ENCODE measurements at regions not wholly inside any gene's neighbourhood (a gene's known extent, or its start where the extent isn't known, plus 50 kb on each side); places are given as distances from the start of the nearest gene placed in this dataset.
"Not testable (repeated sequence)": the region's sequence is repeated elsewhere in the genome, so short reads cannot be mapped to it uniquely, and the experiment has no call there.

DNA sequence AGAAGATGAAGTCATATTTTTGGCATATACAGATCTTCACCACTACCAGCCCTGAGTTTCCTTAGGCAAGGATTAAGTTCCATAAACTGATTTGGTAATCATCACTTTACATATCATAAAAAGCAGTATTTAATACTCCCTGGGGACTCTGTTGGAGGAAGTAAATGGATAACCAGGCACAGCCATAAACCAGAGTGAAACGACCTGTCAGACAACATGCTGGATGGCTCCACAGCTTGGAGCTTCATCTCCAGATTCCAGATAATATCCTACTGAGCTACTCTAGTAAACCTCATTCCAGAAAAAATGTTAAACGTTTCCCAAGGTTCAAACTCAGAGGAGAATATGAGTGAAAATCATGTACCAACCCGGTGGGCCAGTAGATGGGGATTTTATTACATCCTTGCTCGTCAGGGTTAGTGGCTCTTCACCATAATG lies 109.2 kb downstream of the BASP1 start:
- DNase-seq (ENCODE audit: low read depth), result no peak

- DNase-seq (ENCODE audit: low read depth), result no peak
Observed at GRCh38 chr5:17327048-17327625, 109.7 kb downstream of the BASP1 start.

DNA sequence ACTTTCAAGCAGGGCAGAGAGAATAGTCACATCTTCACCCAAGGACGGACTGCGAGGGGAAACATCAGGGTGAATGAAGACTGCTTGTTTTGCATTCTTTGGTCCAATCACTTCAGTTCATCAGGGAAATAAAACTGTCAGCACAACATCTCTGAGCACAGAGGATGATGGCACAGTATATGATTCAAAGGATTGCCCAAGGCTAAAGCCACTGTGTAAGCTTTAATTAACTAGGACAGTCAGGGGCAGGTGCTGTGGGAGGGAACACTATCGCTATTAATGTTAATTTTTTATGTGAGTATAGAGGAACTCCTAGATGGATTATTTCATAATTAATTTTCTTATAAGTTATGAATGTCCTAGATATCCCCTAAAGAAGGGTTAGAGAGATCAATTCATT lies 112.1 kb downstream of the BASP1 start:
- no peak for DNase-seq (ENCODE audit: low read depth)

GRCh38 chr5:17330386-17330785 lies 113.0 kb downstream of the BASP1 start:
- DNase-seq (ENCODE audit: low read depth), result no peak

DNA sequence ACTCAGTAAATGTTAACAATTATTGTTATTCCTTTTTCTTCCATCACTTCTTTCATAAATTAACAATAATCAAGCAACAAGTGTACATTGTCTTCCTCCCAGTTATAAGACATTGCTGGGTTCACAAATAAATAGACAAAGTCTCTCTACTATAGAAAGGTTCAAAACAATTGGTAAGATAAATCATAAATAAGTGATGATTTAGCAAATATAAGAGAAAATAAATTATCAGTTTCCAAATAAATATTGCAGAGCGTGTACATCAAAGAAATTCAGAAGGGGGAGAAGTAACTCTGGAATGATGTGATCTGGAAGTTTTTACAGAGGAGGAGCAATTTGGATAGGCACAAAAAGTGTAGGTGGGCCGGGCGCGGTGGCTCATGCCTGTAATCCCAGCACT lies 114.2 kb downstream of the BASP1 start:
- DNase-seq (ENCODE audit: low read depth), result no peak

- no peak for DNase-seq (ENCODE audit: low read depth)
Observed at GRCh38 chr5:17333755-17334154, 116.3 kb downstream of the BASP1 start.

GRCh38 chr5:17336054-17336453 lies 118.6 kb downstream of the BASP1 start:
- DNase-seq (ENCODE audit: low read depth), result no peak

DNA sequence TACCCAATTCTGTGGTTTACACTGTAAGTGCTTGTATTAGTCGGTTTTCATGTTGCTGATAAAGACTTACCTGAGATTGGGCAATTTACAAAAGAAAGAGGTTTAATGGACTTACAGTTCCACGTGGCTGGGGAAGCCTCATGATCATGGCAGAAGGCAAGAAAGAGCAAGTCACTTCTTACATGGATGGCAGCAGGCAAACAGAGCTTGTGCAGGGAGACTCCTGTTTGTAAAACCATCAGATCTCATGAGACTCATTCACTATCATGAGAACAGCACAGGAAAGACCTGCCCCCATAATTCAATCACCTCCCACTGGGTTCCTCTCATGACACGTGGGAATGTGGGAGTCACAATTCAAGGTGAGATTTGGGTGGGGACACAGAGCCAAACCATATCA lies 119.3 kb downstream of the BASP1 start:
- DNase-seq (ENCODE audit: low read depth), result not testable (repeated sequence)

- no peak for DNase-seq (ENCODE audit: low read depth)
Observed at GRCh38 chr5:17339841-17340240, 122.4 kb downstream of the BASP1 start.

DNA sequence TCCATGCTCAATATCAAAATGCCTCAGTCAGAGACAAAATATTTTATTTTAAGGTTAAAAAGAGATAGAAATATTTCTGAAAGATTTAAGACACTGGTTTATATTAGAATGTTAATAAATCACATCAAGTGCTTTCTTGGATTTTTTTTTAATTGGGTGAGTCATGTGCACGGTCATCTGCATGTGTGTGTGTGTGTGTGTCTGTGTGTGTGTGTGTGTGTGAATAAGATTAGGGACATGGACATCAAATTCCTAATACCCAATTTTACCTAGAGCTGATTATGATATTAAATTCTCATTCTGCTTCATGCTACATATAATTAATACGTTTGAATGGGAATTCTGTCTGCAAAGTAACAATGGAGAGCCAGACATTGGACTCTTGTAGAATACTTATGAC lies 122.9 kb downstream of the BASP1 start:
- DNase-seq (ENCODE audit: low read depth), result no peak

DNA sequence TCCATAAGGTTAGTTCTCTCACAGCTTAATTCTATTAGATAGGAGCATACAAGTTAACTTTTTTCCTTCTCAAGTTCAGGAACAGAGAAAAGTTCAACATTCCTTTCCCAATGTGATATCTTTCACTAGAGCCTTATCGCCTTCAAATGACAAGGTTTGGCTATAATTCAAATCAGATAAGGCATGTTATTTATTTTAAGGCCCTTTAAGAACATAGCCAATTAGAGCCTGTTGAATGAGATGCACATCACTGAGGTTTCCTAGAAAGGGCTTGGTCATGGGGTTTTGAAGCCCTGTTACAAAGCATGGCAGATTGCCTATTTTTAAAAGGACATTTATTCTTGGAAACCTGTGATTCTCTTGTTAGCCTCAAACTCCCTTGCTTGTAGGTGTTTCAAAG lies 123.4 kb downstream of the BASP1 start:
- no peak for DNase-seq (ENCODE audit: low read depth)

GRCh38 chr5:17343675-17344074 lies 126.2 kb downstream of the BASP1 start:
- DNase-seq (ENCODE audit: low read depth), result peak; percentile 76

DNA sequence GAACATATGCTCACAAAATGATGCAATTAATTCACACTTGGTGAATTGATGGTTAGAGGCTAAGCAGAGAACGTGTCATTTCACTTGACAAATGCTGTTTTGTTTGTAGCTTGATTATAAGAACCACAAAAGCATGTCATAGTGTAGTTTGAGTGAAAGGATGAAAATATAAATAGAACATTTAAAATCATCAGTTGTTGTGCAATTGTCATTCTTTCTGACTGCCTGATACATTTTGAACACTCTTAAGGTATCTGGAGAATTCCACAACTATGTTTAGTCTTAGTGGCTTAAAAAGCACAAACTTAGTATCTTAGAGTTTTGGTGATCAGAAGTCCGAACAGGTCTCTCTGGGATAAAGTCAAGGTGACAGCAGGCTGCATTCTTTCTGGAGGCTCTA lies 129.4 kb downstream of the BASP1 start:
- DNase-seq (ENCODE audit: low read depth), result no peak

DNA sequence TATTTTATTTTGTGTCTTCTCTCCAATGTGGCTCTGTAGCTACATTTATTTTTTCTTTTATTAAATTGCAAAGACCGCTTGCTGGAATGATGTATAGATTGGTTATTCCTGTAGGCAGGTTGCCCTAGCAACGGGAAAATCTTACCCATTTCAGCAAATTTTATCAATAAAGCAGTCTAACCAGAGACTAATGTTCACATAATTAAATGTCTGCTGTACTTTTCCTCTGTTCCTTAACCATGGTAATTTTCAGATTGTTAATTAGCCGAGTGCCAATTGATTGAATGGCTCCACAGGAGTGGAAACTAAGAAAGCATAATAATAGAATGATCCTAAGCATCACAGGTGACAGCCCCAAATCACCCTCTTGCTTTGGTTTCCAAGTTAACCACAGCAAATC lies 134.8 kb downstream of the BASP1 start:
- no peak for DNase-seq (ENCODE audit: low read depth)

DNA sequence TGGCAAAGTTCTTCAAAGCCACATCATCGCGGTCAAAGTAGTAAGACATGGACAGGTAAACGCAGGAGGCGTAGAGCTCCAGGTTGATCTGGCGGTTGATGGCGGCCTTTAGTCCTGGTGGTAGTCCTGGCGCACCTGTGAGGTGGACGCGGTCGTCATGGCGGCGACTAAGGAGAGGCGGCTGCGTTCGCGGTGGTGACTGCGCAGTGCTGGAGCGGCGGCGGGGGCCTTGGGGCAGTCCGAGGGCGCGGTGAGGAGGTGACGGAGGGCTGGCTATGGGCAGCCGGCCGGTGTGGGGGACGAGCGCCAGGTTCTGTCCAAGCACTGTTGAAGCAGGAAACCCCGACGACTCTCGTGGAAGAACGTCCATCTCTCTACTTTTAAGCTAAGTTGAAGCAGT lies 136.8 kb downstream of the BASP1 start:
- no peak for DNase-seq (ENCODE audit: low read depth)

GRCh38 chr5:17355586-17356346 lies 138.3 kb downstream of the BASP1 start:
- DNase-seq (ENCODE audit: low read depth), result peak; percentile 23

GRCh38 chr5:17356551-17356950 lies 139.1 kb downstream of the BASP1 start:
- no peak for DNase-seq (ENCODE audit: low read depth)

DNA sequence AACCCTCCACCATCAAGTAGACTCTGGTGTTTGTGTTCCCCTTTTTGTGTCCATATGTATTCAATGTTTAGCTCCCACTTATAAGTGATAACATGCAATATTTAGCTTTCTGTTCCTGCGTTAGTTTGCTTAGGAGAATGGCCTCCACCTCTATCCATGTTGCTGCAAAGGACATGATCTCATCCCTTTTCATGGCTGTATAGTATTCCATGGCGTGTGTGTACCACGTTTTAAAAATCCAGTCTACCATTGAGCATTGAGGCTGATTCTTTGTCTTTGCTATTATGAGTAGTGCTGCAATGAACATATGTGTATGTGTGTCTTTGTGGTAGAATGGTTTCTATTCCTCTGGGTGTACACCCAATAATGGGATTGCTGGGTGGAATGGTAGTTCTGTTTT lies 140.1 kb downstream of the BASP1 start:
- no peak for DNase-seq (ENCODE audit: low read depth)

DNA sequence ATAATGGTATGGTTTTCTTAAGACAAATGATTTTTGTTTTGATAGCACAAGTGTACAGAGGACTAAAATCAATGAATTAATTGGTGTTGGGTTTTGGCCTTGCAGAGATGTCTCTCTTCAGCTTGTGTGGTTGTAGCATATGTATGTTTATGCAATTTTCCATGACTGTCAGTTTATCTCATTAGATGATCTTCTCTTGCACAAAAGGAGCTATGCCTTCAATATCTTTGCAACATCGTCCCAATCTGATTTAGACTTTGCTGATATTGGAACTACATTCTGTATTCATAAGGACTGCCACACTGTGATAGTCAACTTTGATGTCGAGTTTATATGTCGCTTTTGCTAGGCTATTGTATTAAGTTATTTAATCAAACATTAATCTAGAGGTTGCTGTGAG lies 140.0 kb upstream of the TAF11L2 start:
- no peak for DNase-seq (ENCODE audit: low read depth)

- DNase-seq (ENCODE audit: low read depth), result no peak
Observed at GRCh38 chr5:17359451-17360011, 138.5 kb upstream of the TAF11L2 start.

GRCh38 chr5:17360879-17361278 lies 137.2 kb upstream of the TAF11L2 start:
- no peak for DNase-seq (ENCODE audit: low read depth)

GRCh38 chr5:17361331-17361730 lies 136.7 kb upstream of the TAF11L2 start:
- no peak for DNase-seq (ENCODE audit: low read depth)

DNA sequence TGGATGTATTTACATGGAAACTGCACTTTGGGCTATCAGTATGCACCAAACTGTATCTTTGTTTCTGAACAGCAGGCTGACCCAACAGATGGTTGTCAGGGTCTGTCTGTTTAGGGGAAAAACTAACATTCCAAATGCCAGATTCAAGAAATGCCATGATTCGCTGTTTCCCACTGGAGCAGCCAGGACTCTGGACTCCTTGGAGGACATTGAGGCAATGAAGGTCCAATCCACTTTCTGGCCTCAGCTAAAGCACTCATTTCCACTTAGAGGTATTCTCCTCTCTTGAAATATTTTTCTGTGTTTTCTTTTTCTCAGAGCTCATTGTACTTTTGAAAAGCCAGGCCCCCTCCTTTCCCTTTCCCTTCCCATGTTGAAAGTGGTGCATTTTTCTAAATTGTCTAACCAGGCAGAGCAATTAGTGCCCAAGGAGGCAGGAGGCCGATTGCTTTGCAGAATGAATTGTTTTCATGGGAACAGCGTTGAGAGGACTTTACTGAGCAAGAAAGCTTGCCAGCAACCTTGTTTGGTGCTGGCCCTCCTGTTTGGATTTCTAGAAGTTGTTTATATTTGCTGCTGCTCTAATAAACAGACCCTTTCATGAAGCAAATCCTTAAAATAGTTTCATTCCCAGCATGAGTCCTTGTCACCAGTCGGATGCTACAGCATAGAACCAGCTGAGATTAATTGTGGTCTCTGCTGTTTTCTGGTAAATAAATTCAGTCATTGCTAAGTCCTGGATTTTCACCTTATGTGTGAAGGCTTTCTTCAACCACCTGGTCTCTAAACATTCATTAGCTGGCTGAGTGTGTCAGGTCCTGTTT lies 132.8 kb upstream of the TAF11L2 start:
- no peak for DNase-seq (ENCODE audit: low read depth)

Data from HS-5 (cell line).